Hematopoietic multipotent progenitor cell treated with erythropoietin and hydrocortisone succinate and interleukin-3 and kit ligand, for 6 days (in vitro differentiated cells): ENCODE measurements at regions not wholly inside any gene's neighbourhood (a gene's known extent, or its start where the extent isn't known, plus 50 kb on each side); places are given as distances from the start of the nearest gene placed in this dataset.
A peak's percentile ranks its signal among the peaks of the same experiment; 100 is the strongest.
"Not testable (repeated sequence)": the region's sequence is repeated elsewhere in the genome, so short reads cannot be mapped to it uniquely, and the experiment has no call there.

ENCODE experiments used
- DNase-seq: peaks from one replicate; pipeline ENCODE4 v3.0.0-alpha.2; 2015

DNA sequence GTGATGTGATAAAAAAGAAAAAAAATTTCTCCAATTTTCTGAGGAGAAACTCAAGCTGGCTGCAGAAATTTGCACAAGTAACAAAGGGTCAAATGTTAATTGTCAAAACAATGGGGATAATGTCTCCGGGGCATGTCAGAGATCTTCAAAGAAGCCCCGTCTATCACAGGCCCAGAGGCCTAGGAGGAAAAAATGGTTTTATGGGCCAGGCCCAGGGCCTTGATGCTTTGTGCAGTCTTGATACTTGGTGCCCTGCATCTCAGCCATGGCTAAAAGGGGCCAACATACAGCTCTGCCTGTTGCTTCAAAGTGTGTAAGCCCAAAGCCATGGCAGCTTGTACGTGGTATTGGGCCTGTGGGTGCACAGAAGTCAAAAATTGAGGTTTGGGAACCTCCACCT is 961.0 kb downstream of the FAM133A start:
- no peak for DNase-seq

DNA sequence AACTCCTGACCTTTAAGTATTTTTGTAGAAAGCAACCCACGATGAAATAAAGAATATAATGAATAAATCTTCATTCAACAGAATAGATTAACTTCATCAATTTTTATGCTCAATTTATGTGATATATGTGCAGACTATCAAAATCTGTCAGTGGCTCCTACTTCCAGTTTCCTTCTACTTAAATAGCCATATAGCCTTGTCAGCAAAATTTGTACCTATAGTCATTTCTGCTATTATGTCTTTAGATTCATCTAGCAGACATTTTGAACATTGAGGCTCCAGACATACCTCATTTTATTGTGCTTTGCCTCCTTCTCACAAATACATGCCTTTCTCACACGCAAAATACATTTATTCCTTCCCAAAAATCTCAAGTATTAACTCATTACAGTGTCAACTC is 971.7 kb downstream of the FAM133A start:
- no peak for DNase-seq

DNA sequence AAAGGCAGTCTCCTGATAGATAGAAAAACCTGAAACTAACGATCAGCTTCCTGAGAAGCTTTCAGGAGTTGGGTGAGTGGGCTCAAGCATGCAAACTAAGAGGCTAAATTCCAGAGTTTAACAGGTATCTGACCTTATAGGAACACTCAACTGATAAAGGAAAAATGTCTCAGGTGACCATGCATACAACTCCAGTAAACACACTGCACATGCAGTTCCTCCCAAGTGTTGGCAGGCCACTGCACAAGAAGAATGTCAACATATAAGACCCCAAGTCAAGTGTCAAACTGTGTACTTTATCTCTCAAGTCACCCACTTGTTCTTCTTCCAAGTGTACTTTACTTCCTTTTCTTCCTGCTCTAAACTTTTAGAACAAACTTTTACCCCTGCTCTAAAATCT is 981.2 kb downstream of the FAM133A start:
- no peak for DNase-seq

DNA sequence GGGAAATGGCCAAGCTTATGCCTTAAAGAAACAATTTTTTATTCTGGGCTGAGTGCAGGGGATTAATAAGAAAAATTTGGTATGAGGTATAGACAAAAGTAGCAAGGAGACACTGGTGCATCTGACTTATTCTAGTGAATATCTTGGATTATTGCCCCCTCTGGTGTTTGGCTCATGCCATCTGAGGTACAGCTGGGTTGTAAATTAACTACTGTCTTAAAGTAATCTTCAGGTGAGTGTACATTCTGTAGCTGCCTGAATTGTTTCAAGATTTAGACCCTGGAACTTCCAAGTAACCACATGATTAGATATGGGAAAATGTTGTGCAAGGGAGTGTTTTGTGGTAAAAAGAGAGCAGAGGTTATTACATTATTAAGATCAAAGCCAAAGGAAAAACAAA is 988.7 kb downstream of the FAM133A start:
- DNase-seq = no peak

DNA sequence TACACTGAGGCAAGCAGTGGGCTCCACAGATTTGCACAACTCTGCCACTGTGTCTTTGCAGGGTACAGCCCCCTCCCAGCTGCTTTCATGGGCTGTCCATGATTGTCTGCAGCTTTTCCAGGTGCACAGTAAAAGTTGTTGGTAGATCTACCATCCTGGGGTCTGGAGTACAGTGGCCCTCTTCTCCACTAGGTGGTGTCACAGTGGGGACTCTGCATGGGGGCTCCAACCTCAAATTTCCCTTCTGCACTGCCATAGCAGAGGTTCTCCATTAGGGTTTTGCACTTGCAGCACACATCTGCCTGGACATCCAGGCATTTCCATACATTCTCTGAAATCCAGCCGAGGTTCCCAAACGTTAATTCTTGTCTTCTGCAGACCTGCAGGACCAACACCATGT is 1002.3 kb downstream of the FAM133A start:
- no peak for DNase-seq

DNA sequence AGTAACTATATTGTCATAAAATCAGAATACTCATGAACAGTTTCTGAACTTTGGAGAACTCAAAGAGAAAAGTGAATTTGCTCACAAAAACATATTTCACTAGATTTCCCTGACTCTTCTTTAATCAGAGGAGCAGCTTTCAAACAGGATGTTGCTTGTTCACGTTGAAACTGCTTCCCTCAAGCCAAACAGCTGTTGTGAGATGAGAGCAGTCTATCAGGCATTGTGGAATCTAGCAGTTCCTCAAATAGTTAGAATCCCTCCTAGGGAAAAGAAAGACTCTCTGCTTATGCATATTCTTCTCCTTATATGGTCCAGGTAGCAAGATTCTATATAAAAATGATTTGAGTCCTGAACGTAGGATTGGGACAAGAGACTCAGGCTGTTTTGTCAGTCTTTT is 1012.1 kb downstream of the FAM133A start:
- DNase-seq = no peak

DNA sequence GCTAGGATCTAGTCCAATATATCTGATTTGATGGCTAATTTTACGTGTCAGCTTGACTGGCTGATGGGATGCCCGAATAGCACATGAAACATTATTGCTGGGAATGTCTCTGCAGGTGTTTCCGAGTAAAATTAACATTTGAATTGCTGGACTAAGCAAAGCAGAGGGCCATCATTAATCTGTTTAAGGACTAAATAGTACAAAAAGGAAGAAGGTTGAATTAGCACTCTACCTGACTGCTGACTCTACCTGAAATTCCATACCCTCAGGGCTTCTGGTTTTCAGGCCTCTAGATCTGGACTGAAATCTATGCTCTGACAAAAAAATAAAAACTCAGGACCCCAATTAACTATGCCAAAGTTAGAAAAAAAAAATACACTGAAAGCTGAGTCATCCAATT is 1021.9 kb downstream of the FAM133A start:
- no peak for DNase-seq

DNA sequence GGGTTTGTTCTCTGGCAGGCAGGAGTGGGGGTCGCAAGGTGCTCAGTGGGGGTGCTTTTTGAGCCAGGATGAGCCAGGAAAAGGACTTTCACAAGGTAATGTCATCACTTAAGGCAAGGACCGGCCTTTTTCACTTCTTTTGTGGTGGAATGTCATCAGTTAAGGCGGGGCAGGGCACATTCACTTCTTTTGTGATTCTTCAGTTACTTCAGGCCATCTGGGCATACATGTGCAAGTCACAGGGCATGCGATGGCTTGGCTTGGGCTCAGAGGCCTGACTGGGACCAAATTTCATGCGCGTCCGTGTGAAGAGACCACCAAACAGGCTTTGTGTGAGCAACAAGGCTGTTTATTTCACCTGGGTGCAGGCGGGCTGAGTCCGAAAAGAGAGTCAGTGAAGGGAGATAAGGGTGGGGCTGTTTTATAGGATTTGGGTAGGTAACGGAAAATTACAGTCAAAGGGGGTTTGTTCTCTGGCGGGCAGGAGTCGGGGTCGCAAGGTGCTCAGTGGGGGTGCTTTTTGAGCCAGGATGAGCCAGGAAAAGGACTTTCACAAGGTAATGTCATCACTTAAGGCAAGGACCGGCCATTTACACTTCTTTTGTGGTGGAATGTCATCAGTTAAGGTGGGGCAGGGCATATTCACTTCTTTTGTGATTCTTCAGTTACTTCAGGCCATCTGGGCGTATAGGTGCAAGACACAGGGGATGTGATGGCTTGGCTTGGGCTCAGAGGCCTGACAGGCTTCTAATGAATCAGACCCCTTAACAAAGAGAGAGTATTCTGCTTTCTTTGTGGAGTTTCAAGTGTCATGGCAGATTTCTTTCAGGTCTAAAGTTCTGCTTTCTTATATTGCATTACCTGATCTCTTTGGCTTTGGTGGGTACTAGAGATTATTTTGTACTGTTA is 1030.6 kb downstream of the FAM133A start:
- not testable (repeated sequence) for DNase-seq

DNA sequence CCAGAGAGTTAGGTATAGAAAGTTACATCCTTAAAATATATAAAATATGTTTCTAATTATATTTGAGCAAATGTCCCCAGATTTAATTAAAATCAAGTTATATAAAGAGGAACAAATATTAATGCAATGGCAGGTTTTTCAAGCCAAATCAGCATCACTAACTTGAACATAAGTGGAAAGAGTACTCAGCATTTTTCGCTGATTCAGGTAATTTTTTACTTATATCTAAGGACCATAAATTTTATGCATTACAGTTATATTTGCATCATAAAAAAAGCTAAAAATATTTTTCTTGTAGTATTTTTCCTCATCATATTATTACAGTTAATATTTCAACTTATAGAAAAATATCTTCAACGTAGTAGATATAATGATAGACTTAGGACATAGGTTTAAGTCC is 1047.4 kb downstream of the FAM133A start:
- no peak for DNase-seq

DNA sequence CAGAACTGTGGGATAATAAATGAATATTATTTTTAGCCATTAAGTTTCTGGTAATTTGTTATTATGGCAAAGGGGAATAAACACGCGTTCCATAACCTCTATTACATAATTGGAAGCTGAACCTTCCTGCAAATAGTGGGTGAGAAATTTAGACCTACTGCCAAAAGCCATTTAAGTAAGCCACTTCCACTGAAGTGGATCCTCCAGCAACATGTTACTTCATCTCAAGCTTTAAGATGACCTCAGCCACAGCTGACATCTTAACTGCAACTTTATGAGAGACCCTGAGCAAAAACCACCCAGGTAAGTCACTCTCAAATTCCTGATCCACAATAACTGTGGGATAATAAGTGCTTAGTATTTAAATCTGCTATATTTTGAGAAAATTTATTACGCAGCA is 1048.6 kb downstream of the FAM133A start:
- DNase-seq = no peak

DNA sequence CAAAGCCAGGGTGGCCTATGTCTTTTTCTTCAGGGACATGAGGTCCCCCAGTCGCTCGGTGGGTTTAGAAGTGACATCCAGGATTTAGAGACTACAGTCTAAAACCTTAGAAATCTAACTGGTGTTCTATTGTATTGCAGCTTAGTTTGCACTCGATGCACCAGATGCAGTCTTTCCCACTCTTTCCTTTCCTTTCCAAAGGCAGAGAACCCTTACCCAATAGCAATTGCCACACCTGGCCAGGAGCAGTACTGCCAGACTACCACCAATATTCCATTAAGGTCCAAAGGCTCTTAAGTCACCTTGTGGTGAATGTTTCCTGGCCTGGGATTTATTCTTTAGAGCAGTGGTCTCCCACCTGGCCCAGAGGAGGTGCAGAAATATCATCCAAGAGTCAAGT is 1068.8 kb downstream of the FAM133A start:
- no peak for DNase-seq

DNA sequence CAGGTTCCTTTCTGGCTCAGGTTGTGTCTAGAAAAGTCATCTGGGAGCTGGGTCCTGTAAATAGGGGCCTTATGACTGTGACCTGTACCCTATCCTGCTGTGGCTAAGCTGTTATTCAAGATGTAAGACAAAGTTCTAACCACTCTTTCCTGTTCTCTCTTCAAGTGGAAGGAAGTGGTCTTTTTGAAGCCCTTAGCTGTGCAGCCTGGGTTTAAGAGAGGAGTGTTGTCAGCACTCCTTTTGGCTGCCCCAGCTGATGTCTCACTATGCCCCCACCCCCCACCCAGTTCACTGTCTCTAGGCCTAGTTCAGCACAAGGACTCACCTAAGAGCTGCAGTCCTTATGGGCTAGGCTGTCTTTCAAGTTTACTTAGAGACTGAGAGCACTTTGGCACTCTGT is 1069.5 kb downstream of the FAM133A start:
- peak; percentile 24 for DNase-seq

DNA sequence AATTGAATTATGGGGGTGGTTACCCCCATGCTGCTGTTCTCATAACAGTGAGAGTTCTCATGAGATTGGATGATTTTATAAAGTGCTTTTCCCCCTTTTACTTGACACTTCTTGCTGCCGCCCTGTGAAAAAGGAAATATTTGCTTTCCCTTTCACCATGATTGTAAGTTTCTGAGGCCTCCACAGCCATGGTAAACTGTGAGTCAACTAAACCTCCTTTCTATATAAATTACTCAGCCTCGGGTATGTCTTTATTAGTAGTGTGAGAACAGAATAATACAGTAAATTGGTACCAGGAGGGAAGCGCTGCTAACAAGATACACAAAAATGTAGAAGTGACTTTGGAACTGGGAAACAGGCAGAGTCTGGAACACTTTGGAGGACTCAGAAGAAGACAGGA is 1070.8 kb downstream of the FAM133A start:
- no peak for DNase-seq

DNA sequence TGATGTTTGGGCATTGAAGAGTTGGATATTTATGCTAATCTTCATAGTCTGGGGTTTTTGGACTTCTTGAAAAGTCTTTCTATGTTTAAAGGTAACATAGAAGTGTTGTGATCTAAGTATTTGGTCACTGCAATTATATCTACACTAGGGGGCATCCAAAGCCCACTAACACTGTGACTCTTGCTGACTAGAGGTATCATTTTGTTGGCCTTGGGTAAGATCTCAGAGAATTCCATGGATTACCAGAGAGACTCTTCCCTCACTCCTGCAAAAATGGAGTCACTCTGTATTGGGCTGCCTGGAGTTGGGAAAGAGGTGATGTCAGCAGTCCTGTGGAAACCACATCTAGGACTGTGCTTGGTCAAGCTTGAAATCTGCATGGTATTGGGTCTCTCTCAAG is 1077.6 kb downstream of the FAM133A start:
- DNase-seq = no peak

DNA sequence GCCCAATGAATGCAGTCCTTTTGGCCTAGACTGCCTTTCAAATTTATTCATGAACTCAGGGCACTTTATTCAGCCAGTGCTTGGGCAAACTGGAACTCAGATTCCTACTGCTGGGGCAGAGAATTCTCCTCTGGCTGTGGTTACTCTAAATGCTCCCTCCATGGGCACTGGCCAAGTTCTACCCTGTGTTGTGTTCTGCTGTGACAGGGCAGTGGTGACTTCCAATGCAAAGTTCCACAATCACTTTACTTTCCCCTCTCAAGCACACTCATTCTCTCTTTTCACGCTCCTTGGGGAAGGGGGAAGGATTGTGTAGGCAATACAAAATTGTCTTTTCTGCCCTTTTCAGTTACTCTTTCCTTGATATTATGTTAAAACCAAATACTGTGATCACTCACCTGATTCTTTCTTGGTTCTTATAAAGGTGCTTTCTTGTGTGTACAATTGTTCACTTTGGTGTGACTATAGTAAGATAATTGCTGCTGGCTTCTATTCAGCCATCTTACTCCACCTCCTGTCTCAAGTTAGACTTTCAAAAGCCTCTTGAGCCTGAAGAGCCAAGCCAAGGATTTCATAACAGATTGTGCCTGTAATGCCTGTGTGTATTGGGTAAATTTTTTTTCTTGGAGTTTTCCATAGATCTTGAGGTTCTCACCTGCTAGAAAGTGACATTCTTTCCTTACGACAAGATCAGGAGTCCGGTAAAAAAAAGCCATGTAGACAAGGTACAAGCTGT is 1078.6 kb downstream of the FAM133A start:
- no peak for DNase-seq

DNA sequence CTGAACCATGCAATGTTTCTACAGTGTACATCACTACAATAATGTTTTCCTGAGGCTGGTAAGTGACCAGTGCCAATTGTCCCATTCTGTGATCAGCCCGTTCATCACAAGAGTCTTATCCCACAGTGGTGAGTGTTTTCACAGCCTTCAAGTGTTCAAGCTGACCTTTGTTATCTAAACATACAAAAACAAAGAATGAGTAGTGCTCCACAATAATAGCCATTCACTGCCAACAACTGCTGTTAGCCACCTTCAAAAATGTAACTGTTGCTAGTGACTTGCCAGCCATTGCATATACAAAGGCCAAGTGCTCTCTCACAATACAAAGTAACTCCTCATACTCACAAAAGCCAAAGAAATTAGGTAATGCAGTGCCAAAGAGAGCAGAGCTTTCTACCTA is 1084.1 kb downstream of the FAM133A start:
- DNase-seq = no peak

DNA sequence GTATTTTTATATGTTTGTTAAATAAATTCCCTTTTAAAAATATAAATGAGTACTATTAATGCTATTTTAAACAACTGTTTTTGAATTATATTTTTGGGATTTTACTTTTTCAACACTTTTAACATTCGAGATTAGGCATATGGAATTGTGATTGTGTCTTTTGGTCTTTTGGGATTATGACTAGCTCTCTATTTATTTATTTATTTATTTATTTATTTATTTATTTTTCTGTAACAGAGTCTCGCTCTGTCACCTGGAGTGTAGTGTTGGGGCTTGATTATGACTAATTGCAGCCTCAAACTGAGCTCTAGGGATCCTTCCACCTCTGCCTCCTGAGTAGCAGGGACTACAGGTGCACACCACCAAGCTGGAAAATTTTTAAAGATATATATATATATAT is 1101.6 kb downstream of the FAM133A start:
- DNase-seq = no peak

DNA sequence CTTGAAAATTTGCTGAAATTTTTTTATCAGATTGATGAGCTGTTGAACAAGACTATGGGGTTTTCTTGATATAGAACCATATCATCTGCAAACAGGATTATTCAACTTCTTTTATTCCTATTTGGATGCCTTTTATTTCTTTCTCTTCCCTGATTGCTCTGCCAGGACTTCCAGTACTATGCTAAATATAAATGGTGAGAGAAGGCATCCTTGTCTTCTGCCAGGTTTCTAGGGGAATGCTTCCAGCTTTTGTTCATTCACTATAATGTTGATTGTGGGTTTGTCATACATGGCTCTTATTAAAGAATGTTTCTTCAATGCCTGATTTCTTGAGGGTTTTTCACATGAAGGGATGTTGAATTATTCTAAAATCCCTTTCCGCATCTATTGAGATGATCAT is 1139.5 kb downstream of the FAM133A start:
- no peak for DNase-seq

DNA sequence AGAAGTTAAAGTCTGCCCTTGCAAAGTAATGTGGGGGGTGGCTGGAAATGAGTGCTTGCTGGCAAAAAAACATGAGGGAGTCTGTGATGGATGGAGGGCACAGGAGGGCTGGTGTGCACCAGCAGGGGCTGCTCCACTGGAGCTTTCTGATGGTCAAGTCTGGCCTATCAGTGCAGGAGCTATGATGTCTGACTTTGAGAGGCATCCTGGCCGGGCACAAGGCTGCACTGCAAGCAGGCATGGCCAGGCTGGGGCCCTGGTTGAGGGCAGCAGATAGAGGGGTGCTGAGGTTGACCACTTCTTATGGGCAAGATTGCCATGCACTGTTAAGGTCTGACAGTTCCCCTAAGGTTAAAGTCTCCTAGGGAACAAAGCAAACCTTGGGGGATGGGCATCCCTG is 1140.2 kb downstream of the FAM133A start:
- DNase-seq = no peak

DNA sequence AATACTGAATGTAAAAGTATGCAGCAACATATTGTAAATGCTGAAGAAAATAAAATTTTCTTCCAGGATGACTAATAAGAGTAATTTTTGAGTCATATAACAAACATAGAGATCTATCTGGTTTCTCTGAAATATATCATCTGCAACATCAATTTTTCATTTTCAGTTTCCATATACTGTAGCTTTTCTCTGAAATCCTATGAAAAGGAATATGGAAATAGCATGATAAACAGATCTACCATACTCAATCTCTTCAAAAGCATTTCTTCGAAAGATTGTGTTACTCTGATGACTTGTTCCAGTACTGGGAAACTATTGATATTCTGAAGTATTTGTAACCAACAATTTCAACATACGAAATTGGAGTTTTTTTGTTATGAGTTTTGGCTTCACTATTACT is 1156.7 kb downstream of the FAM133A start:
- no peak for DNase-seq

DNA sequence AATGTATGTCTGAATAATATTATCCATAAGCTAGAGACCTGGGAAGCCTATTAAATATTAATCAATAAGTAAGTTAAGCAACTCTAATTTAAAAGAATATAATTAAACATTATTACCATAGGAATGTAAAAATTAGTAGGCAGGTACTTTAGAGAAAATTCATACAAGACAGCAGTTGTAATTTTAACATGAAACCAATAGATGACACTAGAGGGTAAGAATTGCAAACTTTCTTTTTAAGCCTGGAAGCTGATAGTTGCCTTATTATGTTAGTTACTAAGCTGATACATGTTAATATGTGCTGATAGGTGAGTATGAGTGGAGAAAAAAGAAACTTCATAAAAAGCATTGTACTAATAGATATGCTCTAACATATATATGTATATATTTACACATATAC is 1157.4 kb downstream of the FAM133A start:
- peak; percentile 10 for DNase-seq

DNA sequence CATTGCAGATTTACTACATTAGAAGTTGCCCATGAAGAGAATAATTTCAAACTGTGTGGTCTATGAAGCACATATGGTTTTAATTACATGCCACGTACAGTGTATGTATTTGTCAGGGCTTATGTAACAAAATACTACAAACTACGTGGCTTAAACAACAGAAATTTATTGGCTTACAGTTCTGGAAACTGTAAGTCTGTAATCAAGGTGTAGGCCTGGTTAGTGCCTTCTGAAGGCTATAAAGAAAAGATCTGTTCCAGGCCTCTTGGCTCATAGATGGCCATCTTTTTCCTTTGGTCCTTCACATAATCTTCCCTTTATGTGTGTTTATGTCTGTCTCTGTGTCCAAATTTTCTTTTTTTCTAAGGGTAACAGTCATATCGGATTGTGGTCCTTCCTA is 1160.2 kb downstream of the FAM133A start:
- no peak for DNase-seq

DNA sequence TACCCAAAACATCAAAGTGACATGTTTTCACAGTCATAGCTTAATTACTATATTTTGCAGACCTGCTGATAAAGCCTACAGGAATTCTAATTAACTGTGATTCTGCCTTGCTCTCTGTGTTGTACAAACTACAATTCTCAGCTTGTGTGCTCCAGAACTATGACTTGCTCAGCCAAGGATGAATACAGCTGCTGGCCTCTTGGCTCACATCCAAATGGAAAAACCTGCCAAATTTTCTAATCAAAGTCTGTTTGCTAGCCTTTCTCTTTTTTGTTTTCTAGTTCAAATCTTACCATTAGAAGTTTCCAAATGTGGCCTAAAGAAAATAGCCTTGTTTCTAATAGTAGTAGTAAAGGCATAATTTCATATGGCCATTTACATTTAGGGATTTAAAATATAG is 1176.8 kb downstream of the FAM133A start:
- DNase-seq = no peak

DNA sequence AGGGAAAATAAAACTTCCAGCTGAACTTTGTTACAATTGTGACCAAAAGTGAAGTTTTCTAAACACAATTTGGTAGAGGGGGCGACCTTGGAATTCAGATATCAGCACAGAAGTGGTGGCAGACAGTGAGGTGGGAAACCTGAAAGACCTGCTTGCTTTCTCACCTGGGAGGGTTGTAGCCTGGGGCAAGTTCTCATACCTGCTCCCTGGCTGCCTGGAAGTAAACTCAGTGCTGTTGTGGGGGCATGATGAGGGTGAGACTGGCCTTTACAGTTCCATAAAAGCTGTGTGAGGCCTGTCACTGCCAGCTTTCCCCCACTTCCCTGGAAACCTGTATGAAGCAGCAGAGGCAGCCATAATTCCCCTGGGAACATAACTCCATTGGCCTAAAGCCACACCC is 1180.2 kb downstream of the FAM133A start:
- no peak for DNase-seq

DNA sequence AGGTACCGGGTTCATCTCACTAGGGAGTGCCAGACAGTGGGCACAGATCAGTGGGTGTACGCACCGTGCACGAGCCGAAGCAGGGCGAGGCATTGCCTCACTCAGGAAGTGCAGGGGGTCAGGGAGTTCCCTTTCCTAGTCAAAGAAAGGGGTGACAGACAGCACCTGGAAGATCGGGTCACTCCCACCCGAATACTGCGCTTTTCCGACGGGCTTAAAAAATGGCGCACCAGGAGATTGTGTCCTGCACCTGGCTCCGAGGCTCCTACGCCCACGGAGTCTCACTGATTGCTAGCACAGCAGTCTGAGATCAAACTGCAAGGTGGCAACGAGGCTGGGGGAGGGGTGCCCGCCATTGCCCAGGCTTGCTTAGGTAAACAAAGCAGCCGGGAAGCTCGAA is 1188.5 kb downstream of the FAM133A start:
- DNase-seq = not testable (repeated sequence)
